ENCODE measurements at regions not wholly inside any gene's neighbourhood (a gene's known extent, or its start where the extent isn't known, plus 50 kb on each side); places are given as distances from the start of the nearest gene placed in this dataset.

DNA sequence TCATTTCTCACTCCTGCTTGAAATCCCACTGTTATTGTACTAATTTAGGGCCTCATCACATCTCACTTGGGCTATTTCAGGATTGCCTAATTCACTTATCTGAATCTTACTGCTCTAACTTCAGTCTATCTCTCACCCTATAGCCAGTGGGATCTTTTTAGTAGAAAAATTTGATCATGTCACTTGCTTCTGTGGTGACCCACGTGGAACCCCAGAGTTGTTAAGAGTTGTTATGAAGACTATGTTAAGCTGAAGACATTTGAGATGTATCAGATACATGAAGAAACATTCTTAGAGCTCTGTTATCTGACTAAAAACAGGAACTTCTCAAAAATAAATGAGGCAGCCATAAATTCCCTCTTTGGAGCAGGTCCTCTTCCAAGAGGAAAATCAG, 1375.6 kb upstream of the TENM4 start:
- TF ChIP-seq POLR2A (IDR thresholded peaks at IDR 0.05; ENCODE audit: low read length): no peak
- TF ChIP-seq GATA1 (IDR thresholded peaks at IDR 0.05; ENCODE audit: low read depth, low read length): no peak
